A549 (cell line): ENCODE measurements at regions not wholly inside any gene's neighbourhood (a gene's known extent, or its start where the extent isn't known, plus 50 kb on each side); places are given as distances from the start of the nearest gene placed in this dataset.

Experiments used
- ATAC-seq, 2 experiments: fragments of 200-7000 bp in 1 of 2; fragments of >200 bp in 1 of 2; cut with Nextera tagmentation in 1 of 2; cut with Tn5 transposase in 1 of 2; 3 replicates each; pipeline versions ENCODE4 v1.8.0 to v1.9.1; 2018 to 2020; ENCODE audit warnings: mild to moderate bottlenecking in 1 of 2, moderate library complexity in 1 of 2
- CTCF ChIA-PET: fragments of 300-600 bp; sonication (Branson Sonifier 250); formaldehyde crosslinking; extraction: SDS; loops from one replicate; lab custom pipeline; 2021; ENCODE audit warnings: antibody characterized with exemption, inconsistent platforms; lab: Yijun Ruan, JAX
- POLR2A ChIA-PET: fragments of 350-600 bp; formaldehyde crosslinking; extraction: SDS; loops from one replicate; lab custom pipeline; 2021; ENCODE audit warnings: antibody characterized with exemption, inconsistent platforms; lab: Yijun Ruan, JAX
- DNase-seq, 2 experiments: peaks; one replicate each; pipeline versions ENCODE4 v3.0.0 to v3.0.0-alpha.2; 2011 to 2016; ENCODE audit warnings: low read depth in 1 of 2, low spot score in 1 of 2
- FAIRE-seq: peaks from 2 replicates; lab custom pipeline; 2011; peaks lifted over from hg19 to GRCh38; lab: Jason Lieb, UNC
- H3K27ac ChIP-seq, 2 experiments: fragments of >200 bp; sonication (Bioruptor Twin); formaldehyde crosslinking; 3 replicates each; pipeline ENCODE4 v1.5.1; 2016 to 2017
- H3K4me1 ChIP-seq: fragments of >200 bp; sonication (Bioruptor Twin); formaldehyde crosslinking; 3 replicates; pipeline ENCODE4 v1.6.1; 2016
- H3K4me2 ChIP-seq: fragments of >200 bp; sonication (Bioruptor Twin); formaldehyde crosslinking; 3 replicates; pipeline ENCODE4 v1.6.1; 2016
- H3K4me3 ChIP-seq: fragments of >200 bp; sonication (Bioruptor Twin); formaldehyde crosslinking; 3 replicates; pipeline ENCODE4 v1.5.1; 2016
- H3K9me3 ChIP-seq: fragments of >200 bp; sonication (Bioruptor Twin); formaldehyde crosslinking; 3 replicates; pipeline ENCODE4 v1.6.1; 2016
- CBX2 ChIP-seq: fragments of 200-600 bp; sonication (generic); IDR thresholded peaks from 2 replicates; pipeline ENCODE4 v1.6.1; 2016; ENCODE audit warnings: low read depth, mild to moderate bottlenecking, borderline replicate concordance
- CBX8 ChIP-seq: fragments of 200-600 bp; sonication (generic); IDR thresholded peaks from 2 replicates; pipeline ENCODE4 v1.6.1; 2016
- CHD2 ChIP-seq: fragments of 150-350 bp; IDR thresholded peaks from 2 replicates; pipeline ENCODE4 v1.6.1; 2014; ENCODE audit warnings: low read length; ENCODE audit not compliant: partially characterized antibody
- ESRRA ChIP-seq: fragments of 150-350 bp; IDR thresholded peaks from 2 replicates; pipeline ENCODE4 v1.6.1; 2014; ENCODE audit warnings: mild to moderate bottlenecking, low read length, borderline replicate concordance
- FOSL2 ChIP-seq, 2 experiments: fragments of 450-650 bp in 1 of 2; fragments of >200 bp in 1 of 2; sonication (Bioruptor Twin) in 1 of 2; formaldehyde crosslinking; IDR thresholded peaks; 2 replicates each; pipeline versions ENCODE4 v1.5.0 to v1.6.1; 2016 to 2020; ENCODE audit warnings: mild to moderate bottlenecking in 1 of 2, moderate library complexity in 1 of 2
- HOXB13 ChIP-seq: fragments of 250-450 bp; sonication (Bioruptor Pico); IDR thresholded peaks from 2 replicates; pipeline ENCODE4 v1.5.0; 2020; ENCODE audit warnings: low read depth, mild to moderate bottlenecking, moderate library complexity
- JUN ChIP-seq, 2 experiments: fragments of >200 bp; sonication (Bioruptor Twin); formaldehyde crosslinking; IDR thresholded peaks; 2 replicates in 1 of 2; 3 replicates in 1 of 2; pipeline ENCODE4 v1.6.1; 2016 to 2017
- JUNB ChIP-seq: fragments of >200 bp; sonication (Bioruptor Twin); formaldehyde crosslinking; IDR thresholded peaks from 2 replicates; pipeline ENCODE4 v1.6.1; 2016
- MAFK ChIP-seq: fragments of 450-650 bp; IDR thresholded peaks from 2 replicates; pipeline ENCODE4 v1.6.1; 2014; ENCODE audit not compliant: partially characterized antibody
- PHF8 ChIP-seq: fragments of 200-600 bp; sonication (generic); IDR thresholded peaks from 2 replicates; pipeline ENCODE4 v1.6.1; 2016; ENCODE audit warnings: low read depth, mild to moderate bottlenecking, antibody characterized with exemption, moderate library complexity, borderline replicate concordance
- RAD21 ChIP-seq, 2 experiments: fragments of >200 bp in 1 of 2; sonication (Bioruptor Twin) in 1 of 2; formaldehyde crosslinking in 1 of 2; IDR thresholded peaks in 1 of 2; conservative IDR thresholded peaks in 1 of 2; 2 replicates in 1 of 2; 3 replicates in 1 of 2; pipeline ENCODE4 v1.6.1; 2012 to 2018; ENCODE audit warnings: inconsistent platforms in 1 of 2
- RCOR1 ChIP-seq: fragments of 150-350 bp; IDR thresholded peaks from 2 replicates; pipeline ENCODE4 v1.6.1; 2014; ENCODE audit warnings: antibody characterized with exemption, low read length, low read depth
- RFX5 ChIP-seq: fragments of 450-650 bp; IDR thresholded peaks from 2 replicates; pipeline ENCODE4 v1.7.1; 2014; ENCODE audit warnings: antibody characterized with exemption, mild to moderate bottlenecking, moderate library complexity
- RNF2 ChIP-seq: fragments of 200-600 bp; sonication (generic); IDR thresholded peaks from 2 replicates; pipeline ENCODE4 v1.6.1; 2016; ENCODE audit warnings: low read depth, mild to moderate bottlenecking, antibody characterized with exemption, moderate library complexity, borderline replicate concordance
- SREBF2 ChIP-seq: fragments of 450-650 bp; IDR thresholded peaks from 2 replicates; pipeline ENCODE4 v1.6.1; 2014; ENCODE audit warnings: mild to moderate bottlenecking, moderate library complexity
- ZC3H11A ChIP-seq: fragments of 450-650 bp; IDR thresholded peaks from 2 replicates; pipeline ENCODE4 v1.6.1; 2014; ENCODE audit warnings: antibody characterized with exemption, mild to moderate bottlenecking
- WGBS: methylation state at CpG from one replicate; pipeline ENCODE4 v1.1.6; 2017; ENCODE audit errors: missing lambda C conversion rate; 5-methylcytosine and 5-hydroxymethylcytosine counted together
- TF ChIP-seq, protein P1 (sequence below): fragments of 250-450 bp; sonication (Bioruptor Pico); IDR thresholded peaks from 2 replicates; pipeline ENCODE4 v1.5.0; 2020; ENCODE audit warnings: low read depth, mild to moderate bottlenecking, moderate library complexity
- TF ChIP-seq, protein P2 (sequence below): IDR thresholded peaks from 2 replicates; pipeline ENCODE4 v1.6.1; 2012
- TF ChIP-seq, protein P3 (sequence below): fragments of >200 bp; sonication (Bioruptor Twin); formaldehyde crosslinking; IDR thresholded peaks from 2 replicates; pipeline ENCODE4 v1.6.1; 2016
- TF ChIP-seq, protein P4 (sequence below): fragments of 250-450 bp; sonication (Bioruptor Pico); IDR thresholded peaks from 2 replicates; pipeline ENCODE4 v1.5.0; 2021; ENCODE audit warnings: mild to moderate bottlenecking, moderate library complexity, borderline replicate concordance

DNA sequence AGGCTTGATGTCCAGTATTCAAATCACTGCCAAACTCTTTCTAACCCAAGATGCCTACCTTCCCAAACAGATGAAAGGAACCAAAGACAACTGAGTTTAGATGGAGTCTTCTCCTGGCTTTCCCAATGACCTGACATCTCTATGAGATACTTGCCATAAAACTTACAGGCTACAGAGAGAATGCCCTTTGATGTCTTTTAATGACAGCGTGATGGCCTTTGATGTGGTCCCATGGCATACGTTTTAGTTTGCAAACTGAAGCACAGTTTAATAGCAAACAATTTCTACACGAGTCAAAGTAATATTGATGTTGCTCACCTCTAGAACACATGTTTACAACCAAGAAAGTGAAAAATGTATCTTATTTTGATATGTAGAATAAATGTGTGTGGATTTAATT lies 73.2 kb downstream of the ZIC4 start:
- Histone ChIP-seq H3K27ac (no peak overlapping the region), H3K4me1 (no peaks in the 10 kb centered on the region), H3K9me3 (no peaks in the 10 kb centered on the region), H3K4me2 (no peak overlapping the region), H3K4me3 (no peak overlapping the region)
- FAIRE-seq (no peak), ATAC-seq (no peak), DNase-seq (no peak)
- 1% methylated on average over 3 of the region's 3 CpGs for WGBS
- TF ChIP-seq ZC3H11A (no peak), JUNB (no peak), RFX5 (no peak), FOSL2 (IDR thresholded peaks at IDR 0.05) (no peak), FOSL2 (CRISPR knock-in tag; IDR thresholded peaks at IDR 0.05) (no peak), MAFK (no peak), RCOR1 (no peak), HOXB13 (CRISPR knock-in tag) (no peak), RNF2 (no peak), CHD2 (no peak)
- TF ChIP-seq, protein P1, sequence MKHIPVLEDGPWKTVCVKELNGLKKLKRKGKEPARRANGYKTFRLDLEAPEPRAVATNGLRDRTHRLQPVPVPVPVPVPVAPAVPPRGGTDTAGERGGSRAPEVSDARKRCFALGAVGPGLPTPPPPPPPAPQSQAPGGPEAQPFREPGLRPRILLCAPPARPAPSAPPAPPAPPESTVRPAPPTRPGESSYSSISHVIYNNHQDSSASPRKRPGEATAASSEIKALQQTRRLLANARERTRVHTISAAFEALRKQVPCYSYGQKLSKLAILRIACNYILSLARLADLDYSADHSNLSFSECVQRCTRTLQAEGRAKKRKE: no peak
- TF ChIP-seq, protein P2, sequence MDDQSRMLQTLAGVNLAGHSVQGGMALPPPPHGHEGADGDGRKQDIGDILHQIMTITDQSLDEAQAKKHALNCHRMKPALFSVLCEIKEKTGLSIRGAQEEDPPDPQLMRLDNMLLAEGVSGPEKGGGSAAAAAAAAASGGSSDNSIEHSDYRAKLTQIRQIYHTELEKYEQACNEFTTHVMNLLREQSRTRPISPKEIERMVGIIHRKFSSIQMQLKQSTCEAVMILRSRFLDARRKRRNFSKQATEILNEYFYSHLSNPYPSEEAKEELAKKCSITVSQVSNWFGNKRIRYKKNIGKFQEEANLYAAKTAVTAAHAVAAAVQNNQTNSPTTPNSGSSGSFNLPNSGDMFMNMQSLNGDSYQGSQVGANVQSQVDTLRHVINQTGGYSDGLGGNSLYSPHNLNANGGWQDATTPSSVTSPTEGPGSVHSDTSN: no peak
- ChIA-PET CTCF (no interaction called here), POLR2A (no interaction called here)

- Histone ChIP-seq H3K27ac (no peak overlapping the region), H3K4me3 (no peak overlapping the region), H3K9me3 (no peaks in the 10 kb centered on the region), H3K4me2 (no peak overlapping the region), H3K4me1 (no peaks in the 10 kb centered on the region)
- POLR2A ChIA-PET: no interaction called here
- WGBS: 13% methylated on average over 2 of the region's 2 CpGs
- no peak for ATAC-seq
- FAIRE-seq: no peak
- TF ChIP-seq, protein P3, sequence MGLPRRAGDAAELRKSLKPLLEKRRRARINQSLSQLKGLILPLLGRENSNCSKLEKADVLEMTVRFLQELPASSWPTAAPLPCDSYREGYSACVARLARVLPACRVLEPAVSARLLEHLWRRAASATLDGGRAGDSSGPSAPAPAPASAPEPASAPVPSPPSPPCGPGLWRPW: no peak
- TF ChIP-seq SREBF2 (no peak), RFX5 (no peak), CBX8 (no peak), CHD2 (no peak), ZC3H11A (no peak), JUN (IDR thresholded peaks at IDR 0.05) (no peak), PHF8 (no peak), CBX2 (no peak), ESRRA (no peak), FOSL2 (IDR thresholded peaks at IDR 0.05) (no peak), FOSL2 (CRISPR knock-in tag; IDR thresholded peaks at IDR 0.05) (no peak), RAD21 (conservative IDR thresholded peaks at IDR 0.05 in 1 of 2, IDR thresholded peaks at IDR 0.05 in 1 of 2) (no peak)
- TF ChIP-seq, protein P1: no peak
- TF ChIP-seq, protein P2: no peak
- TF ChIP-seq, protein P4, sequence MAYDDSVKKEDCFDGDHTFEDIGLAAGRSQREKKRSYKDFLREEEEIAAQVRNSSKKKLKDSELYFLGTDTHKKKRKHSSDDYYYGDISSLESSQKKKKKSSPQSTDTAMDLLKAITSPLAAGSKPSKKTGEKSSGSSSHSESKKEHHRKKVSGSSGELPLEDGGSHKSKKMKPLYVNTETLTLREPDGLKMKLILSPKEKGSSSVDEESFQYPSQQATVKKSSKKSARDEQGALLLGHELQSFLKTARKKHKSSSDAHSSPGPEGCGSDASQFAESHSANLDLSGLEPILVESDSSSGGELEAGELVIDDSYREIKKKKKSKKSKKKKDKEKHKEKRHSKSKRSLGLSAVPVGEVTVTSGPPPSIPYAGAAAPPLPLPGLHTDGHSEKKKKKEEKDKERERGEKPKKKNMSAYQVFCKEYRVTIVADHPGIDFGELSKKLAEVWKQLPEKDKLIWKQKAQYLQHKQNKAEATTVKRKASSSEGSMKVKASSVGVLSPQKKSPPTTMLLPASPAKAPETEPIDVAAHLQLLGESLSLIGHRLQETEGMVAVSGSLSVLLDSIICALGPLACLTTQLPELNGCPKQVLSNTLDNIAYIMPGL (CRISPR knock-in tag): no peak
- DNase-seq: no peak
- CTCF ChIA-PET: no interaction called here
Measured at GRCh38 chr3:147328711-147329110, 77.6 kb downstream of the ZIC4 start.
